HG02943 (cell line): ENCODE measurements at regions not wholly inside any gene's neighbourhood (a gene's known extent, or its start where the extent isn't known, plus 50 kb on each side); places are given as distances from the start of the nearest gene placed in this dataset.

Source experiments
- ATAC-seq: cut with Tn5 transposase; IDR thresholded peaks from one replicate; pipeline ENCODE4 v1.9.1; 2021; ENCODE audit warnings: mild to moderate bottlenecking, low read depth, moderate library complexity; ENCODE audit not compliant: unreplicated experiment

DNA sequence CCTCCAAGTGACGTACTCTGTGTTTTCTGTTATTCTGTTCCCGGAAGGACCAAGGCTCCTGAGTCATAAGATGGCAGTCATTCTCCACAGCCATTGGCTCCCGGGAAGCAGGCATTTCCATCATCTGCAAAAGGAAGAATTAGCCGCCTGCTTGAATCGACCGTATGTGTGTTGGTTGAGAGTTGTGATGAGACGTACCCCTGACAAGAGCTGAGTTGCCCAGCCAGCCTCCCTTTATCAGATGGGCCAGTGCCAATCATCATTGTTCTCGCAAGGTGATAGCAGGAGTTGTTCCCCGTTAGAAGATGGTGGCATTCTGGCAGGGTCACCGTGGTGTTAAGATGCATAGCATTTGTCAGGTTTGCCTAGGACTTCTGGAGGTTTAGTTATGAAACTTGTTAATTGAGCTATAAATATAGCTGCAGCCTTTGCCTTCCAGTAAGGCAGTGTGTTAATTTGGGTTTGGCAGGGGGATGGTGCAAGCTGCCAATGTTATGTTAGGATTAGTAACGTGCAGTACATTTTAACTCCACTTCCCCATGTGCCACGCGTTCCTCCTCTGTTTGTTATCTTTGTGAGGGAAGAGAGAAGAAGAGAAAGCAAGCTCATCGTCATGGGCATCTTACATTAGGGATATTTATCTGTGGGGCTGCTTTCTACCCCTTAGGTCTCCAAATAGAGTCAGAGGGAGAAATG is 652.7 kb upstream of the FANCL start:
- ATAC-seq: no peak

DNA sequence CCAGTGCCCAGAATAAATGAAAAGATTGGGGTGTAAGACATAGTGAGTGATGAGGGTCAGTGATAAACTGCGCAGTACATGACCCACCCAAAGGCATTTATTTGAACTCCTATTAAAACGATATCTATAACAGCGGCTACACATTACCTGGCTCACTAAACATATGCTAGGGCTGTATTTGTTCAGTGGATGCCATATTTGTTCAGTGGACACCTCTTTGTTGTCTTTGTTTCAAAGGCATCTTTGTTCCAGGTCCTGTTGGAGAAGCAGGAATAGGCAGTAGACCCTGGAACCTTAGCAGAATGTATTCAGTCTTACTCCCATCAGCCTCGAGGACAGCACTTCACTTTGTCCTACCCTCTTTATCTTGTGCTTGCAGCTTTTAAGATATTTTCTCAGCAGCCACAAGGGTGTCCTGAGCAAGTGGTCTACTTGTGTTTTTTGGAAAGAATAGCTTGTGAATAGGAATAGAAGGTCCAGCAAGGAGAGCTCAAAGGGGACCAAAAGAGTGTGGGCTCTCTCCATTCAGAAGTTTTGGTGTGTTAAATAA is 650.8 kb upstream of the FANCL start:
- ATAC-seq: no peak

DNA sequence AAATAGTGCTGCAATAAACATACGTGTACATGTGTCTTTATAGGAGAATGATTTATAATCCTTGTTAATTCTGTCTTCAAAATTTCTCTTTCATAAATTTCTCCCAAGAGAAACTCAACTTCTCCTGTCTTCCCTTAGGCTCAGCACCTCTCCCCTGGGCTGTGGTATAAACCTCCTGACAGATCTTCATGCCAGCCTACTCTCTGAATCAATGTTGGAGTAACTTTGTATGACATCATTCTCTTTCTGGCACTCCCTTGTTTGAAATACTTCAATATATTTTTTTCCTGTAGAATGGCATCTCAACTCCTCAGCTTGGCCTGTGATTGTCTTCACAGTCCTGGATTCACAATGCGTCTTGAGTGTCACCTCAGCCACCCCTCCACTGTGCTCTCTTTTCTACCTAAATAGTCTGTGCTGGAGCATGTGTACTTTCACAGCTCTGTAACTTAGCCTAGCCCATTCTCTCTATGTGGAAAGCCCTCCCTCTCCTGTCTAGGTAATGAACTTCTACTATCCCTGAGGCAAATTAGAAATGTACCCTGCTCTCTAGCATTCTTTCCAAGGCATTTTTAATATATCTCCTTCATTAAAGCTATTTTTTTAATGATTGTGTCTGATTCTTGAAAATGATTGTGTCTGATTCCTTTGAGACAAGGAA is 649.9 kb upstream of the FANCL start:
- ATAC-seq: no peak

DNA sequence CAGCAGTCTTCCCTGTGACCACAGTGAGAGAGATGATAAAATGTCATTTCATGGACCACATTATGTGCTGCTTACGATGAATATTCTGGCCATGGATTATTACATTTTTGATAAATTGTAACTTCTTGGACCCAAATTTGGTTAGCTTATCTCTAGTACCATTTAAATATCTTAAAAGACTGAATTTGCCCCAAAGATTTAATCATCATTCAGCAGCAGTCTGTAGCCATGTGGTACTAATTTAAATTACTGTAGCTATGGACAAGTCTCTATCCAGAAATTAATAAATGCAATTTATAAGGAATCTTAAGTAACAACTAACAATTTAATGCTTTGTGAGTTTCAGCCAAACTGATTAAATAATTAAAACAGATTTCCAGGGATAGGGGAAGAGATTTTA is 644.9 kb upstream of the FANCL start:
- no peak for ATAC-seq

DNA sequence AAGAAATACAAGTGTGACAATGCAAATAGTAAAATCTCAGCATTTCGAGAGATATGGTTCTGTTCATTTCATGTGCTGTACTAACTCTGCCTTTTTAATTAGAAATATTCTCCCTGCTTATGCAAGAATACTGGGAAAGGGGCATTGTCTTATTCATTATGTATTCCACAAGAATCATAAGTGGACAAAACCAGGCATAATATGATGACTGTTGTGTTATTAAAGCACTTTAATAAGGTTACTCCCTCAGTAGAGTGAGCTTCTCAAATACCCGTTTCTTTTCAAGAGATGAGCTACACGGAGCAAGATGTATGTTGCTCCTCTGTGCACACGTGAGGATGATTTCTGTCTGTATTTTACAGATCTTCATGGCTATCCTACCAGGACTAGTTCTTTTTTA is 638.7 kb upstream of the FANCL start:
- no peak for ATAC-seq

DNA sequence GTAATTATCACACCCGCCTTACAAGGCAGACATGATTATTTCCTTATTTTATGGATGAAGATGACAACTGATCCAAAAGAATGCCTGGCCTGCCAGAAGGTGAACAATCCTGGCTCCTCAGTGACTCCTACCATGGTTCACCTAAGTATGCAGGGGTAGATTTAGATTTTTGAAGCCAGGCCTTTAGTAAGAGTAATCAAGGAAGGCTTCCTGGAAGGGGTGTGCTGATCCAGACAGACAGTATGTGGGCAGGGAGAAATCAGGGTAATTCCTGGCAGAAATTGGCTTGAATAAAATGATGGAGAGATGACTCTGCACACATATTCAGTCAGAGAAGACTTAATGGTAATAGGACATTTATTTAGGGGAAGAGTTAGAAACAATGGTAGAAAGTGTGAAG is 637.7 kb upstream of the FANCL start:
- no peak for ATAC-seq

DNA sequence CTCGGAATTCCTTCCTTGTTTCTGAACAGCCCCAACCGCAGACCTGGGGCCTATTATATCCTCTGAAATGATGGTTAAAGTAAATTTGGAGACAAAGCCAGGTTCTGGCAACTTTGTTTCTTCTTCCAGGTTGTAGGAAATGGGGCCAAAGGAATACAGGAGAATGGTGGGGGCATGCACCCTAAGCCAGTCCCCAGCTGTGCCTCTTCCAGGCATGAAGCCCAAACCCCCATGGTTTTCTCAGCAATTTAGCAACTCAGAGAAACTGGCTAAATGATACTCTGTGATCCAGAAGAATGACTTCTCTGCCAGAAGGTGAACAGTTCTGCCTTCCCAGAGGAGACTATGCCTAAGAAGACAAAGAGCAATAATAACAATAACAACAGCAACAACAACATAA is 635.0 kb upstream of the FANCL start:
- no peak for ATAC-seq

DNA sequence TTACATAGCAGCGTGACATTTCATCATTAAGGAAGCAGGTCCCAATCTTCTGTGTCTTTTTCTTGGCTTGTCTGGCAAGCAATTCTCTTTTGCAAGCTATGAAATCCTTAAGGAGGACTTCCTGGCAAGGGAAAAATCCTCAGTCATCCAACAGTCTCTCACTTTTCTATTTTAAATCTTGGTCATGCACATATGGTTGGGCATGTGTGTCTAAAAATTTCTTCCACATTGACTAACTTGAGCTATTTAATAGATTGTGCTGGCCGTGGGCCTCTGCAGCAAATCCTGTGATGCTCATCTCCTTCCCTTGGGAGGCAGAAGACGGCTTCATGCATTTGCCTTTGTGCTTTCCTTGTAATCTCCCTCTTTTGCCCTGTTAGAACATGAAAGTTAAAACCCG is 634.3 kb upstream of the FANCL start:
- no peak for ATAC-seq

DNA sequence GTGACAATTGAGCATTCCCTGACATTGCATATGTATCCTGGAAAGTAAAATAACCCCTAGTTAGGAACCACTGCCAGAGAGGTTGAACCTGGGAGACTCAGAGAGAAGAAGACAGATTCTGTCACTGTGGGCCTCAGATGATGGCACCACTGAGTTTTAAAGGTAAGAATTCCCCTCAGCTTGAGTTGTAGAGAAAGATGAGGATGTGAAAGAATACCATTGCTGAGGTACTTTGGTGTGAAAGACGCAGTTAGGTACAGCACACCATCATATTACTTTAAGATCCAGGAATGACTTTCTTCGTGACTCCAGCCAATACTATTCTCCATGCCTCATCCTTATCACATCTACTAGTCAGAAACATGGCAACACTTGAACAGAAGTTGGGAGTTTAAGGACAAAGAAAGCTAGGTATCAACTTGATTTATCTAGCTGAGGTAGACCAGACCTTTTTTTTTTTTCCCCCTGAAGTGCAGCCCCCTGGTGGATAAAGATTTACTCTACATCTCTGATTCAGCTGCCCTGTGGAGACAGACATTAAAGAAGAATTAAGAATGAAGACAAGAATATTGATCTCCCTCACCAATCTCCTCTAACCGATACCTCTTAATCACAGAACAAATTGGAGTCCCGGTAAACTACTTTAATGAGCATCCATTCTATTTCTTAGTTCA is 630.5 kb upstream of the FANCL start:
- ATAC-seq: no peak

DNA sequence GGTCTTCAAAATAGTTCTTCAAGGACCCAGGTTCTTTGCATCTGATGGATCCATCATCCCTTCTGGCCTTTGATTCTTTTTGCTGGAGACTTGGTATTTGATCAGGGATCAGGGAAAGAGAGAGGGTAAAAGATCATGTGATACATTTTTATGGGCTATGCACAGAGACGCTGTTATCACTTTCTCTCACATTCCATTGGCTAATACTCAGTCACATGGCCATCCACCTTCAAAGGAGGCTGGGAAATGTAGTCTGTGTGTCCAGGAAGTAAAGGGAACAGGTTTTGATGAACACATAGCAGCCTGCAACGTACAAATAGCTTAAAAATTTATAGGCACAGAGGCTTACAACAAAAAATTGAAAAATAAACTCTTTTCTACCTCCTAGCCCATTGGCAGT is 629.6 kb upstream of the FANCL start:
- ATAC-seq: no peak

DNA sequence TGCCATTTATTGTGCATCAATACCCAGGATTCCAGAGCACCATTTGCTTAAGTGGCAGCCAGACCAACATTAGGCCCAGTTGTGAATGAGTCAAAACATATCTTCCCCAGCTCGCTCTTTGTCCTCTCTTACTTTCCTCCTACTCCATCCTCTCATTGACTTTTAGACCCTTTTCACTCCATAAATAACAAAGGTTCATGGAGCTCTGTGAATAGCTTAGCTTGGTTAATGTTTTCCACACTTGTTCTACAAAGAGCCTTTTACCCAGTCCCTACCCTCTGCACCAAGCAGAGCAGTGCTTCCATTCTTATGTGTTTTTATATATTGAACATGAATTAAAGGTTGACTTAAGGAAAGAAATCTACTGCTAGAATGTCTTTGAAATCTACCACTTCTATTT is 625.8 kb upstream of the FANCL start:
- ATAC-seq: no peak

DNA sequence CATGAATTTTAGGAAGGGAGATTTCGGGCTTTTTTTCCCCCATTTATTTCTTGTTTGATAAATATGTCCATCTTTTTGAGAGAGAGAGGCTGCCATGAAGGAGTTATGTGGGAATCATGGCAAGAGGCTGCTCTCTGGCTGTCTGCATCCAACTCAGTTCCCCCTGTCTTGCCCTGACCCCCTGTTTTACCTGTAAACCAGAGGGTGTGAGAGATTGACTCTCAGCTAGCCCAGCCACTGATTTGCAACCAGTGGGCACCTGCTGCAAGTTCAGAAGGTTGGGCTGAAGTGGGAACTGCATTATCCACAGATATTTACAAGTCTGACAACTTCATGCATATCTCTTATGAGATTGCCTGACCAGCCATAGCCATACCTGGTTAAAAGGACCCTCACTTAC is 625.4 kb upstream of the FANCL start:
- no peak for ATAC-seq

DNA sequence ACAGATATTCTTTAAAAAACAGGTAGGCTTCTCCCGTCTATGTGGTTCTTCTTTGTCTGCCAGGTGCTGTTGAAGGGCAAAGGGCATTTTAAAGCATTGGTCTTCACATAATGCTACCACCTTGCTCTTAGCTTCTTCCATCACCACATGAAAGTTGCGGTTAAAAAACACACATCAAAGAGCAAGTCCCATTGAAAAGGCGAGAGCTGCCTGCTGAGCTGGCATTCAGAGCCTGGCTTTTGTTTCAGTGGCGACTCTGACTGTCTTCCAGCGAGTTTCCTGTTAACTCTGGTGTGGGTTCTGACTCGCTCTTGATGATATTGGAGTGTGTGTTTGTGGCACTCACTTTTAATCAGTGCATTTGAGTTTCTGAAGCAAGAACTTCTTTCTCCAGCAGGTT is 624.9 kb upstream of the FANCL start:
- peak; percentile 62 for ATAC-seq

DNA sequence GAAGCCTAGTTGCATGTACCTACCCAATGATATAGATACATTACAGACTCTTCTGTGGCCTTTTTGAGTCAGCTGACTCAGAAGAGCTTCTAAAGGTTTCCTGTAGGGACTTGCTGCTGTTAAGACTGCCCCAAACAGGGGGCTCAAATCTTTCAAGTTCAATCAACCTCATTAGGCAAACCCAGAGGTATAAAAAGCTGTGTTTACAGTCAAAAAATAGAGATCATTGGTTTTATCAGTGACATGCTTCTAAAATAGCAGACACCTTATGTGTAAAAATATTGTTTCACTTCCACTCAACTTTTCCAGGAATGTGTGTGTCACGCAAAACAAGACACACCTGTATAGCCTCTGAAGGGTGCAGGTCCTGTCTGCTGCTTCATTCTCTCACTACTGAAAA is 624.3 kb upstream of the FANCL start:
- no peak for ATAC-seq

DNA sequence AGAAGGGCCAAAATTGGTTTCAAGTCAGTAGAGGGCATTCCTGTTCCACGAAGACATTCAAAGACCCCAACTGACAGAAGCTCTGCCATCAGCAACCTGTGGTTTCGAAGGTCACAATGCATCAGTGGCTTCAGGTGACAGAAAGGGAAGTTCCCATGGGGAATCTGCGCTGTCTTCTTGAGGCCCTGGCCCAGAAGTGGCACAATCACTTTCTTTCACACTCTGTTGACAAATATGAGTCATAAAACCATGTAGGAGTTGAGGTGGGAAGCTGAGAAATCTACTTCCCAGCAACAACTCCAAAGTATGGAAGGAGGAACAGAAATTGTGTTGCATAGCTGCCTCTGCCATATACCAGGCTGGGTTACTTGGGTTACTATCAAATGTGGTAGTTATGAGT is 621.1 kb upstream of the FANCL start:
- ATAC-seq: no peak

DNA sequence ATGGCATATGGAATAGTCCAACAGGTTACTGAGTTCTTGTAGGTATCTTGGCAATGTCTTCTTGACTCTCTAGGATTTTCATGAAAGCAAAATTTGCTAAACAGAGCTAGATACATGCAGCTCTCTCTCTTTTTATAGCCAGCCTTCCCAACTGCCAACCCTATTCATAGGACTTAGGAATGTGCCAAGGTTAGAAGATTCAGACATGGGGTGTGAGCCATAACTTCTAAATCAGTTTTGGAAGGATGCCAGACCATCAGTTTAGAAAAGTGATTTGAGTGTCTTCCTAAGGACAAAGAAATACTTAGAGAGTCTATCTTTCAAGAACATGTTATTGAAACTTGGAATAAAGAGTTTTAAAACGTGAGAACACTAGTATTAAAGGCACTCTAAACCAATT is 619.5 kb upstream of the FANCL start:
- no peak for ATAC-seq

DNA sequence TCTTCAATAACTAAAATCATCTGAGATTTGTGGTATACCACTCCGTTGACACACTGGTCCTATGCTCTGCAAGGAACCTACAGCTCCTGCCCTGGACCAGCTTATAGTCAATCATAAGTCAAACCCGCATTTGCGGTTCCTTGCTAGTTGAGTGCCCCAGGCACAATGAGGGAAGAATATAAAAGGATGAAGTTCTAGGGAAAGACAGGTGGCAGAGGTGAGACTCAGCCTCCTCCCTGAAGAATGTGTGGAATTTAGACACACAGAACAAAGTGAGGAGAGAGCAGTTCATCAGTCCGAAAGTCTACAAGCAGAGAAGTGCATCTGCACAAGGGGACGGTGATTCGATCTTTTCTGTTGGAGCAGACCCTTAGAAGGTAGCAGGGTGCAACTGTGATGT is 615.0 kb upstream of the FANCL start:
- no peak for ATAC-seq

DNA sequence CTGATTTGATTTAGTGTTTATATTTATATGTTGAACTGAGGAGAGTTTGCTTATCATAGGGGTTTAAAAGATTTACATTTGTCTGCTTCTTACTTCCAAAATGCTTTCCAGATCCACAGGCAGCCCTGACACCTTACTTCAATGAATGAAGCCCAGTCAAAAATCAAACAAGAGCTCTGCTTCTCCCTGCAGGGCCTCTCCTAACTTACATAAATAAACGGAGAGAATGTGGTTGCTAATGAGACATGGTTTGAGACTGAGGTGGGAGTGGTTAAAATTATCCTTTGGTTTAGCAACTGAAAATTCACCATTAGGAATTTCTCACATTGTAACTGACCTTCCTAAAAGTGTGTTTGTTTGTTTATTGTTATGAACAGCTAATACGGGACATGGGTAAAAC is 612.3 kb upstream of the FANCL start:
- no peak for ATAC-seq

DNA sequence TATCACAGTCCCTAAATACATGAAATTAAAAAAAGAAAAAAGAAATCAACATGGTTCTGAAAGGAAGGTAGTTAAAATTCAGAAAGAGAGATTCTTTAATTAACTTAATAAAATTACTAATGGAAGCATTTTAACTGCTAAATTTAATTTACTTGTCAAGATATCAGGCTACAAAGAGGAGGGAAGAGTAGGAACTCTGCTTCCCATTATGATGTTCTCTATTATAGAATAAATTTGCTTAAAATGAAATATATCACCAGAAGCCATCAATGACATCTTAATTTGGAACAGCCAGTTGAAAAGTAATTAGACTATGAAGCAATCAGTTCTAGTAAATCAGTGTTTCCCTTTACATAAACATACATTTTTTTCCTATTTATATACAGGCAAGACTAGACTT is 611.8 kb upstream of the FANCL start:
- ATAC-seq: no peak

DNA sequence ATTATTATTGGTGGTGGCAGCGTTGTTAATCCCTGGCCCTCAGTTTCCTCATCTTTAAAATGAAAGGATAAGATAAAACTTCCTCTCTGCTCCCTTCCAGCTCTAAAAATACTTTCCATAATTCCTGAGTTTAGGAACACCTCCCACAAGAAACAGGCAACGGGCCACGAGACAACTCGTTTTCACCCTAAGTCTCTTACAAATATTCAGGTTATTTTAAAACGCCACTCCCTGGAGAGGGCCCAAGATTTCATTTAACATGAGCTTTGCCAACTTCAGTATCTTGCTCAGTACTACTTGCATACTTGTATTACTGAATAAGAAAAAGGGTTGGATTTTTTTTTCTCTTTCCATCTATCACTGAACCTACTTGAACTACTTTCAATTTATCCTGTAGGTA is 611.1 kb upstream of the FANCL start:
- no peak for ATAC-seq

DNA sequence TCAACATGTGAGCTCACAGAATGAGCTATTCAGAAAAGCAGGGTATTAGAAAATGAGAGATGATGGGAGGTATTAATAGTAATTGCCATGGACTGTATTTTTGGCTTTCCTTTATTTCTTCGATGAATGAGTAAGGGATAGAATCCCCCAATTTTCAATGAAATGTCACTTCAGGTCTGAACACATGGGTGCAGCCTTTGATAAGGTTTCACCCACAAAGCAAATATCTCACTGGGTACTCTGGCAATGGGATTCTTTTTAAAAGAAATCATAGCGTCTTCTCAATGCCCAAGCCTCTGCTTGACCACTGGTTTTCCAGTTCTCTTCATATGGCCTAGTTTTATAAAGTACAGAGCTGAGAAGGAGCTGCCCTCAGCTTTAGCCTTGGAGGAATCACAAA is 610.5 kb upstream of the FANCL start:
- ATAC-seq: no peak

DNA sequence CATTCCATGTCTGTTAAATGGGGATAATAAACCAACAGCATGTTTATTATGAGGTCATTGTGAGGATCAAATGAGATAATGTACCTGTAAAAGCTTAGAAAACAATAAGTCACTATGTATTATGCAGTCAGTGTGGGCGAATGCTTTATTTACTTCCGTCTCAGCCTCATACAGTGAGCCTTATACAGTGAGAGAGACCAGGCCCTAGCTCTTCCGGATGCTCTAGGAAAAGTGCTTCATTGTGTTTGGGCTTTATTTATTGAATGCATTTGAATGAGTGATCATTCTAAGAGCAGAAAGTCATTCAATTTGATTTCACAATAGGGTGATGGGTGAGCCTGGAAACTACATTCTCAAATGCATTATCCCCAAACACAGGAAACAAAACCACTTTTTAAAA is 603.9 kb upstream of the FANCL start:
- no peak for ATAC-seq
